HG03139 (cell line): ENCODE measurements at regions not wholly inside any gene's neighbourhood (a gene's known extent, or its start where the extent isn't known, plus 50 kb on each side); places are given as distances from the start of the nearest gene placed in this dataset.
"Not testable (repeated sequence)": the region's sequence is repeated elsewhere in the genome, so short reads cannot be mapped to it uniquely, and the experiment has no call there.

ENCODE experiments used
- ATAC-seq: cut with Tn5 transposase; IDR thresholded peaks from one replicate; pipeline ENCODE4 v1.9.1; 2021; ENCODE audit not compliant: unreplicated experiment

- ATAC-seq, result no peak
These were observed 146.3 kb upstream of the TRIM24 start for GRCh38 chr7:138313829-138314178.

DNA sequence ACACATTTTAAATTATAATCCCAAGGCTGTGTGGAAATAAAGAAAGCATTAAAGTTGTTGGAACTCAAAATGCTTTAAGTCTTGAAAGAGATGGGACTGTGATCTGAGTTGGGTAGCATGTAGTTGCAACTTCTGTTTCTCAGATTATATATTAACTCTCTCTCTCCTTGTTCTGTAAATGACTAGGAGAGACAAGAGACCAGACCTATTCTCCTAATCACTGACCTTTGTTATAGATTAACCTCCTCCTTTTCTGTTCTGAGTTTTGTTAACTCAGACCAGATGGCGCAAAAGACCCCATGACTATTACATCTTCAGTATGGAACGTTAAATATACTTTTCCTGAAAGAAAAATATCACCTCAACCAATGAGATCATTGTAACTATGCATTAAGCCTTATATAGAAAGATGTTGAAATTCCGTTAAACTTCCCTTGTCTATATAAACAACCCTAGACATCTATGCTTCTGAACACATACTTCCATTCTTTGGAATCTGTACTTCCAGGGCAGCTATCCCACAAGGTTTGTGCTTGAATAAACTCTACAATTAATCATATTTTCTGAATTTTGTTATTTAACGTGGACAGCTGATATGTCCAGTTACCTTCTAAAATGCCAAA, 143.5 kb upstream of the TRIM24 start:
- peak; percentile 99 for ATAC-seq

GRCh38 chr7:138317044-138317596, 142.9 kb upstream of the TRIM24 start:
- ATAC-seq, result no peak

GRCh38 chr7:138324941-138325340, 135.1 kb upstream of the TRIM24 start:
- ATAC-seq, result no peak

GRCh38 chr7:138325434-138325833, 134.6 kb upstream of the TRIM24 start:
- ATAC-seq, result no peak

DNA sequence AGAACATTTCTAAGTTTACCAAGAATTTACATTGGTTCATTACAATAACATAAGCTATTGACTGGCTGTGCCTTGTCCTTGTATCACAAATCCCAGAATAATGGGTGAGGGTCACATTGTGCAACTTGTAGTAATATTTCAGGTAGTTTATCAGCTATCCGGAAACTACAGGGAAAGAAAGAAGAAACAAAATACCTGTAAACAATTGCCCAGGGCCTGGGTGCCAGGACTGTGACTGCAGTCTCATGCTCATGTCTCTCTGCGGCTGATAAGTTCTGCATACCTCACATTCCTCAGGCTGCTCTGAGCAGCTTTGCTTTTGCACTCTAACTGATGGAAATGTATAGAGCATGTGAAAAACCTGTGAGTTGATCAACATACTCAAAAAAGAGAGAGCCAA, 131.8 kb upstream of the TRIM24 start:
- ATAC-seq, result no peak

DNA sequence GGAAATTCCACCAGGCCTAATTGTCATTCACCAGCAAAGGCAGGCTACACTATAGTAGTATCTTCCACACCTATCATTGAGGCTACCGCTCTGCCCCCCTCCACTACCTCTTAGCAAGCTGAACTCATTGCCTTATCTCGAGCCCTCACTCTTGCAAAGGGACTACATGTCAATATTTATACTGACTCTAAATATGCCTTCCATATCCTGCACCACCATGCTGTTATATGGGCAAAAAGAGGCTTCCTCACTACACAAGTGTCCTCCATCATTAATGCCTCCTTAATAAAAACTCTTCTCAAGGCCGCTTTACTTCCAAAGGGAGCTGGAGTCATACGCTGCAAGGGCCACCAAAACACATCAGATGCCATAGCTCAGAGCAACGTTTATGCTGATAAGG, 127.2 kb upstream of the TRIM24 start:
- ATAC-seq, result not testable (repeated sequence)

DNA sequence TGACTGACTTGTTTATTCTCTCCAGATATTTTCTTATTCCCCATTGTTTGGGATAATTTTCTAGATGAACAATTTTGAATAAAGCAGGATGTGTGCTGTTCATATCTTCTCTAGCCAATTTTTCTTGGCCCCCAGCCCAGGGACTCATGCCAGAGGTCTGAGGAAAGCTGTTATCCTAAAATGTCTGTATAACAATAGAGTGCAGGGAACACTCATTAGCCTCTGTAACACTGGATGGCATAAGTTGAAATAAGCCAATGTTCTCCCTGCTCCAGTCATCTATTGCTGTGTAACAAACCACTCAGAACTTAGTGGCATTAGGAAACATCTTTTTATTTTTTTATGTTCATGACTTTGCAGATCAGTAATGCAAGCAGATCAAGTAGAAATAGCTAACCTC, 121.7 kb upstream of the TRIM24 start:
- ATAC-seq, result no peak

DNA sequence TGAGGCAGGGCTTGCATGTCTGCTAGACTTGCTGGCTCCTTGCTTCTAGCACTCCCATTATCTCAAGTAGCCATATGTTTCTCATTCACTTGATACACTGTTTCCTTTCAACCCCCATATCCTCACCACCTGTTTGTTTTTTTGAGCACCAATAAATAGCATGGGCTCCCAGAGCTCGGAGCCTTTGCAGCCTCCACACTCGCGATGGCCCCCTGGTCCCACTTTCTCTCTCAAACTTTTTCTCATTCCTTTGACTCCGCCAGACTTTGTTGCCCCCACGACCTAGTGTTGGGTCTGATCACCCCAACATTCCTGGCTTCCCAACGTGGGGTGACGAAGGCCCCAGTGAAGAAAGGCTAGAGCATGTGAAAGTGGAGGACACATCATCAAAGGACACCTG, 120.8 kb upstream of the TRIM24 start:
- ATAC-seq, result not testable (repeated sequence)

- ATAC-seq, result no peak
These were observed 117.1 kb upstream of the TRIM24 start for GRCh38 chr7:138342990-138343389.

GRCh38 chr7:138345567-138345966, 114.5 kb upstream of the TRIM24 start:
- ATAC-seq, result no peak

GRCh38 chr7:138346975-138347374, 113.1 kb upstream of the TRIM24 start:
- no peak for ATAC-seq

DNA sequence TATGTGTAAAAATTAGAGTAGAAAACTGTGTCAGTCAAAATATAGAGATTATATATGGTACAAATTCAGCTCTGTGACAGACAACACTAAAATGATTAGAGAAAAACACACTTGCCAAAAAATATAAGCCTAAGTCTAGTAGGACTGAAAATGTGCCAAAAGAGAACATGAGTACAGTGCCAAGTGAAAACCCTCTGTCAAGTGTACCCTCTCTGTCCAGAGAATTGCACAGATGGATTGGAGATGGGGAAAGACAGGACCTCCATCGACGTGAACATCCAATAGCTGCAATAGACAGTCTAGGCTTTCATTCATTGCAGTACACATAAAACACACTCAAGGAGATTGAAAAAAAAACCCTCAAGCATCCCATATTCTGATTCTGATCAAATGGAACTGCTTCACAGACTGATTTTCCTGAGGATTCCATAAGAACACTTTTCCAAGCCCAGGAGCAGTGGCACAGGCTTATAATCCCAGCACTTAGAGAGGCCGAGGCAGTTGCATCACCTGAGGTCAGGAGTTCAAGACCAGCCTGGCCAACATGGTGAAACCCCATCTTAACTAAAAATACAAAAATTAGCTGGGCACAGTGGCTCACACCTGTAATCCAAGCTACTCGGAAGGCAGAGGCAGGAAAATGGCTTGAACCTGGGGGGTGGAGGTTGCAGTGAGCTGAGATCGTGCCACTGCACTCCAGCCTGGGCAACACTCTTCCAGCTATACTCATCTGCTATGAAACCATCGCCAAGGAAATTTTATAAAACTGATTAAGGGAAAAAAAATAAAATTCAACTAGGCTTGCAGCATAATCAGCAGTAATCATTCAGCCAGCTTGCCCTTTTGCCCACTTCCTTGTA, 110.0 kb upstream of the TRIM24 start:
- ATAC-seq, result no peak

DNA sequence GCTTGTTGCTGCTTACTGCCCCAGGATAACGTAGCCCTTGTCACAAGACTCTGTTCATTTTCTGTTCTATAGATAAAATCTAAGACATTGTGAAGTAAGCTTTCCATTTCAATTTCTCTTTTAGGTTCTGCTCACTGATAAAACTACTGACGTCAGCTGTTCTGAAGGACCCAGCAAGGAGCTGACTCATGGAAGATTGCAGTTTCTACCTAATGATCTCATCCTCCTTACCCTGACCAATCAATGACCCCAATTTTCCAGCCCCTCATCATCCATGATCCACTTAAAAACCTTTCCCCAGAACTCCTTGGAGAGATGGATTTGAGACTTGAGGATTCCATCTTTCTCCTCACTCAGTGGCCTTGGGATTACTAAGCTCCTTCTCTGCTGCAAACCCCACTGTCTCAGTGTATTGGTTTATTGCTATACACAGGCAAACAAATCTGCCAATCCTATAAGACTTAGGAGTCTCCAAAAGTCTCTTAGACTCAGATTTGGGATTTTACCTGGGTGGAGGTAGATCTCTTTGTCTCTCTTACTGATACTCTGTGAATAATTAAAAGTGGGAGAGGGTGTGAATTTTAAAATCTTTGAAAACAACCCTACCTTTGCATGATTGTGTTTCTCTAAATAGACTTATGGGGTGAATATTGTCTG, 109.2 kb upstream of the TRIM24 start:
- ATAC-seq, result no peak

- no peak for ATAC-seq
These were observed 107.2 kb upstream of the TRIM24 start for GRCh38 chr7:138352570-138353461.

GRCh38 chr7:138354066-138354465, 106.0 kb upstream of the TRIM24 start:
- ATAC-seq, result no peak

DNA sequence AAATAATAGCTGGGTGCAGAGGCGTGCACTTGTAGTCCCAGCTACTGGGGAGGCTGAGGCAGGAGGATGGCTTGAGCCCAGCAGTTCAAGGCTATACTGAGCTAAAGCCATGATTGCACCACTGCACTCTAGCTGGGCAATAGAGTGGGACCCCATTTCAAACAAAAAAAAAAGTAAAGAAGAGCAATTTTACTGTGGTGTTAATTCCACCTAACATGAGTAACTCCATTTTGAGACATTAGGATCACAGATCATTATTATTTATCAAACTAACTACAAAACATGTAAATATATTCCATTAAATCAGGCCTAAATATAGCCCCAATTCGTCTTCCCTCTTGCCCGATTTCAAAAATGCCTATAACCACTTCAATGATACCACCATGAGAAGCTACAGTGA, 104.8 kb upstream of the TRIM24 start:
- no peak for ATAC-seq

DNA sequence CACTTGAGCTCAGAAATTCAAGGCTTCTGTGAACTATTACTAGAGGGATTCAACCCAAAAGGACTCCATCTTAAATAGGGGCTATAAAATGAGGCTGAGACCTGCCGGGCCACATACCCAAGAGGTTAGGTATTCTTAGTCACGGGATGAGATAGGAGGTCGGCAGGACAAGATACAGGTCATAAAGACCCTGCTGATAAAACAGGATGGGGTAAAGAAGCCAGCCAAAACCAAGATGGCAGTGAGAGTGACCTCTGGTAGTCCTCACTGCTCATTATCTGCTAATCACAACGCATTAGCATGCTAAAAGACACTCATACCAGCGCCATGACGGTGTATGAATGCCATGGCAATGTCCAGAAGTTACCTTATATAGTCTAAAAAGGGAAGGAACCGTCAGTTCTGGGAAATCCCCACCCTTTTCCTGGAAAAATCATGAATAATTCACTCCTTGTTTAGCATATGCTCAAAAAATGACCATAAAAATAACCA, 101.2 kb upstream of the TRIM24 start:
- no peak for ATAC-seq

GRCh38 chr7:138359870-138360559, 100.0 kb upstream of the TRIM24 start:
- no peak for ATAC-seq

GRCh38 chr7:138363721-138364120, 96.3 kb upstream of the TRIM24 start:
- ATAC-seq, result no peak
